GM10248 (cell line): ENCODE measurements at regions not wholly inside any gene's neighbourhood (a gene's known extent, or its start where the extent isn't known, plus 50 kb on each side); places are given as distances from the start of the nearest gene placed in this dataset.

ENCODE experiments used
- CTCF ChIA-PET: fragments of 300-600 bp; sonication (Branson Sonifier 250); formaldehyde crosslinking; extraction: SDS; loops from one replicate; lab custom pipeline; 2021; ENCODE audit warnings: antibody characterized with exemption; lab: Yijun Ruan, JAX
- POLR2A ChIA-PET: fragments of 350-650 bp; sonication (Branson Sonifier 250); formaldehyde crosslinking; extraction: SDS; loops from one replicate; lab custom pipeline; 2020; ENCODE audit warnings: antibody characterized with exemption; lab: Yijun Ruan, JAX
- DNase-seq: peaks from one replicate; pipeline ENCODE4 v3.0.0; 2012; ENCODE audit errors: extremely low spot score
- CTCF ChIP-seq: IDR thresholded peaks from 2 replicates; pipeline ENCODE4 v1.5.1; 2012; ENCODE audit warnings: mild to moderate bottlenecking, low read depth; ENCODE audit errors: extremely low read depth, missing control alignments, control extremely low read depth

DNA sequence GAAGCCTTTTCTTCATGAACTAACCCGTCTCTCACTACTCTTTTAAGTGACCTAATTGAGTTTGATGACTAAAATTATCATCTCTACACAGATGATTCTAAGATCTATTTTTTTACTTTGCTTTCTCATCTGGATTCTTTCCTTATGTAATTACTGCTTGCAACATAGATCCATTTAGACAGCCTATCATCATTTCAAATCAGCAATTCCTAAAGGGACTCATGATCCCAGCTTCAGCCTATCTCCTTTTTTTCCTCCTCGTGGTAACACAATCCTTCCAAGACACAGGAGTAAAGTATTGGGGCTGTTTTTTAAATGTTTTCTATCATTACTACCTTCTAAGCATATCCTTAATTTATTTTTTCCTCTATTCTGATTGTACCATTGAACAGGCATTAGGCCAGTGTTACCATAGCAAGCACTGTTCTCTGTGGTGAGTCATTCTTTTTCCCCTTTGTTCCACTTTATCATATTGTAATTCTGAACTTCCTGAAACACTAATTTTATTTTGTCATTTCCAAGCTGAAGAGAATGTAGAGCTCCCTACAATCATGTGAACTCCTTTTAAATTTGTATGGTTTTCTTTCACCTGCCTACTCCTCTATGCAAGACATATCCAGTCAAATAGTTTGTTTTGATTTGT lies 190.4 kb upstream of the FAR2 start:
- no peak for TF ChIP-seq CTCF
- ChIA-PET POLR2A (no interaction called here), CTCF (no interaction called here)
- no peak for DNase-seq

- TF ChIP-seq CTCF, result no peak
- ChIA-PET POLR2A (no interaction called here), CTCF (interaction anchor here (1.2 kb wide), 1 partner anchor 13 kb away, joined by 4 read pairs; no protein-coding TSS in a partner anchor)
- DNase-seq, result no peak
These were observed 187.1 kb upstream of the FAR2 start for GRCh38 chr12:28961948-28962384.

GRCh38 chr12:28963554-28963953 lies 185.5 kb upstream of the FAR2 start:
- ChIA-PET CTCF (interaction anchor here (1.3 kb wide), 1 partner anchor 18 kb away, joined by 3 read pairs; no protein-coding TSS in a partner anchor), POLR2A (no interaction called here)
- no peak for TF ChIP-seq CTCF
- DNase-seq, result no peak

GRCh38 chr12:28966046-28966780 lies 182.9 kb upstream of the FAR2 start:
- ChIA-PET POLR2A (no interaction called here), CTCF (no interaction called here)
- TF ChIP-seq CTCF, result no peak
- no peak for DNase-seq

DNA sequence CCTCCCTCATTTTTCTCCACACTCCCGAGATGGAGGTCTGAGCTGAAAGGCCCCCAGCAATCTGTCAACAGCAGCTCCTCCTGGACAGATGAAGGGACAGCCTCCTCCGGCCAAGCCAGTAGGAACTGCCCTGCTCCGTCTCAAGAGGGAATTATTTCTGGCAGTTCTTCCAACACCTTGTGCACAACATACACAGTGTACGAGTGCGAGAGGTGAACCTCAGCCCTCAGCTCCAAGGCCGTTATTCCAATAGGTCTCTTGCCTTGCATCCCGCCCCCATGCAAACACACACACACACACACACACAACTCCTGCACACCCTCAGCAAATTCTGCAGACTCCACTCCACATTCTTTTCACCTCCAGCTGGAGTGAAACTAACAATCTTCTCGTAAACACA lies 181.7 kb upstream of the FAR2 start:
- CTCF ChIA-PET, result no interaction called here
- DNase-seq, result no peak
- POLR2A ChIA-PET, result no interaction called here
- TF ChIP-seq CTCF, result no peak

DNA sequence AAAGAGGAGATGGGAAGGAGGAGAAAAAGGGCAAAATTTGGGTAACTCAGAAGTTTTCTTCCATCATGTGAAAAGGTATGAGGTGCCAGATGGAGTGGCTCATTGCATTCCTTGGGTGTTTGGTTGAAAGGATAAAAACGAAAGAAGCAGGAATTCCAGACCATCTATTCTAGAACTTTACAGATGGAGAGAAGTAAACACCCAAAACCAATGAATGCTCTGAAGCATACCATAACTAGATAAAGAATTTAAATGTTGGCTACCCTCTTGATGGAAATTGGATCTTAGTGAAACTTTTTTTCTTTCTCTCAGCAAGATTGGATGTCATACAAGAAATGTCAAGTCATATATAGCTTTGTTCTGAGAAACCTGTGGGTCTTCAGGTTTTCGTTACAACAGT lies 175.6 kb upstream of the FAR2 start:
- CTCF ChIA-PET, result interaction anchor here (1.6 kb wide), 1 partner anchor 10 kb away, joined by 3 read pairs; no protein-coding TSS in a partner anchor
- POLR2A ChIA-PET, result no interaction called here
- DNase-seq, result no peak
- TF ChIP-seq CTCF, result no peak
